GM18507 (cell line): ENCODE measurements at regions not wholly inside any gene's neighbourhood (a gene's known extent, or its start where the extent isn't known, plus 50 kb on each side); places are given as distances from the start of the nearest gene placed in this dataset.
"Not testable (repeated sequence)": the region's sequence is repeated elsewhere in the genome, so short reads cannot be mapped to it uniquely, and the experiment has no call there.

Experiments
- DNase-seq: peaks from one replicate; pipeline ENCODE4 v3.0.0; 2011; ENCODE audit warnings: low read depth; ENCODE audit not compliant: insufficient read length; ENCODE audit errors: extremely low spot score
- FAIRE-seq: peaks from 2 replicates; lab custom pipeline; 2011; peaks lifted over from hg19 to GRCh38; lab: Jason Lieb, UNC

DNA sequence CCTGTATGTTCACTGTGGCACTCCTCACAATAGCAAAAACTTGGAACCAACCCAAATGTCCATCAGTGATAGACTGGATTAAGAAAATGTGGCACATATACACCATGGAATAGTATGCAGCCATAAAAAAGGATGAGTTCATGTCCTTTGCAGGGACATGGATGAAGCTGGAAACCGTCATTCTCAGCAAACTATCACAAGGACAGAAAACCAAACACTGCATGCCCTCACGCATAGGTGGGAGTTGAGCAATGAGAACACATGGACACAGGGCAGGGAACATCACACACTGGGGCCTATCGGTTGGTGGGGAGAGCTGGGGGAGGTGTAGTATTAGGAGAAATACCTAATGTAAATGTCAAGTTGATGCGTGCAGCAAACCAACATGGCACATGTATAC lies 275.7 kb upstream of the TLE3 start:
- not testable (repeated sequence) for DNase-seq, FAIRE-seq

DNA sequence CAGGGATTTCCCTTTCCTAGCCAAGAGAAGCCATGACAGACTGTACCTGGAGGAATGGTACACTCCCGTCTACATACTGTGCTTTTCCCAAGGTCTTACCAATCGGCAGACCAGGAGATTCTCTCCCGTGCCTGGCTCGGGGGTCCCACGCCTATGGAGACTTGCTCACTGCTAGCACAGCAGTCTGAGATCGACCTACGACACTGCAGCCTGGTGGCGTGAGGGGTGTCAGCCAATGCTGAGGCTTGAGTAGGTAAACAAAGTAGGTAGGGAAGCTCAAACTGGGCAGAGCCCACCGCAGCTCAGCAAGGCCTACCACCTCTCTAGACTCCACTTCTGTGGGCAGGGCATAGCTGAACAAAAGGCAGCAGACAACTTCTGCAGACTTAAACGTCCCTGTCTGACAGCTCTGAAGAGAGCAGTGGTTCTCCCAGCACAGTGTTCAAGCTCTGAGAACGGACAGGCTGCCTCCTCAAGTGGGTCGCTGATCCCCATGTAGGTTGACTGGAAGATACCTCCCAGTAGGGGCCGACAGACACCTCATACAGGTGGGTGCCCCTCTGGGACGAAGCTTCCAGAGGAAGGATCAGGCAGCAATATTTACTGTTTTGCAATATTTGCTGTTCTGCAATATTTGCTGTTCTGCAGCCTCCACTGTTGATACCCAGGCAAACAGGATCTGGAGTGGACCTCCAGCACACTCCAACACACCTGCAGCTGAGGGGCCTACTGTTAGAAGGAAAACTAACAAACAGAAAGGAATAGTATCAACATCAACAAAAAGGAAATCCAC lies 270.4 kb upstream of the TLE3 start:
- not testable (repeated sequence) for FAIRE-seq, DNase-seq

DNA sequence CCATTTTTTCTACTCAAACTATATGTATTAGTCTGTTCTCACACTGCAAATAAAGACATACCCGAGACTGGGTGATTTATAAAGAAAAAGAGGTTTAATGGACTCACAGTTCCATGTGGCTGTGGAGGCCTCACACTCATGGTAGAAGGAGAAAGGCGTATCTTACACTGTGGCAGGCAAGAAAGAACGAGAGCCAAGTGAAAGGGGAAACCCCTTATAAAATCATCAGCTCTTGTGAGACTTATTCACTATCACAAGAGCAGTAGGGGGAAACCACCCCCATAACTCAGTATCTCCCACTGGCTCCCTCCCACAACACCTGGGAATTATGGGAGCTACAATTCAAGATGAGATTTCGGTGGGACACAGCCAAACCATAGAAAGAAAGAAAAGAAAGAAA lies 266.3 kb upstream of the TLE3 start:
- DNase-seq, FAIRE-seq: not testable (repeated sequence)

DNA sequence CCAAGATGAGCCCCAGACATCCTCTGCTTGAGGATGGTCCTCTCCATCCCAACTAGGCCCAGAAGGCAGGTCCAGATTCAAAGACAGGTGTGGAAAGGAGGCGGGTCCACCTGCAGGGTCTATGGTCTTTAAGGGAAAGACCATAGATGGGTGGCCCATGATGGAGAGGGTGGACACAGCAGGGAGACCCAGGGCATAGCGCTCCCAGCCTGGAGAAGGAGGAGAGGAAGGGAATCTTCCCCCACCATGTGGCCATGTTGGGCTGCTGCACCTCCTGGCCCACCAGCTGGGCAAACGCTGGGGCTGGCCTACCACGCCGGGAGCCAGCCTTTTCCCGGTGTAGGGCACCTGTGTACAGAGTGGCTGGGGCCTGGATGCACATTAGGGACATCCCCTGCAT lies 265.2 kb upstream of the TLE3 start:
- DNase-seq (no peak), FAIRE-seq (no peak)

DNA sequence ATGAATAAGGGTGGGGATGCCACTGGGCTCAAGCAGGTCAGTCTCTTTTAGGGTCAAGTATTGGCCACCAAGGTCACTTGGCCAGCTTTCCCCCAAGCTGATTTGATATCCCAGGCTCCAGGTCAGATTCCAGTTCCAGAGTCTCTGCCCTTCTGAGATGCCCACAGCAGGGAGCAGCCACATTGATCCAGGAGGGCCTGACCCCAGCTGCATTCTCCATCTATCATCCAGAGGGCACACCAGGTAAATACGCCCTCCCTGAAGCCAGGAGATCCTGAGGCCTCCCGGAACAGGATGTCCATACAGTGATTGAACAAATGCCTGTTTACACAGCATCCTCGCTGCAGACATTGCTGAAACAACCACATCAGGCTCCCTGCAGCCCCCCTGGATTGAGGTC lies 264.6 kb upstream of the TLE3 start:
- no peak for DNase-seq

DNA sequence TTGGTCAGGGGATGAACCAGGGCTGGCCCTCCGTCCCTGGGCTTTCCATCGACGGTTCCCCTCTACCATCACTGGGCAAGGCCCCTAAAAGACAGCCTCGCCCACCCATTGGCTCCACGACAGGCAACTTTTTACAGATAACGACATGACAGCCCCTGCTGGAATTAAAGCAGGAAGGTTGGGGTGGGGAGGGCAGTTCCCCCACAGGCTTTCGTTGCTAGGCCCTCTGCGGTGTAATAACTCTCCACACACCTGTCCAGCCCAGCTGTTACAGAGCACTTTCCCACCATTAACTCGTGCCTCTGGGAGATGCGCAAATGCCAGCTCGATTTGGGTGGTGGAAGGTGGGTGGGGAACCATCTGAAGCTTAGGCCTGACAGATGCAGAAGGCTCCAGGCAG lies 264.2 kb upstream of the TLE3 start:
- FAIRE-seq (no peak), DNase-seq (no peak)

More for the DNA sequence above, 264.6 kb upstream of the TLE3 start:
- no peak for FAIRE-seq

DNA sequence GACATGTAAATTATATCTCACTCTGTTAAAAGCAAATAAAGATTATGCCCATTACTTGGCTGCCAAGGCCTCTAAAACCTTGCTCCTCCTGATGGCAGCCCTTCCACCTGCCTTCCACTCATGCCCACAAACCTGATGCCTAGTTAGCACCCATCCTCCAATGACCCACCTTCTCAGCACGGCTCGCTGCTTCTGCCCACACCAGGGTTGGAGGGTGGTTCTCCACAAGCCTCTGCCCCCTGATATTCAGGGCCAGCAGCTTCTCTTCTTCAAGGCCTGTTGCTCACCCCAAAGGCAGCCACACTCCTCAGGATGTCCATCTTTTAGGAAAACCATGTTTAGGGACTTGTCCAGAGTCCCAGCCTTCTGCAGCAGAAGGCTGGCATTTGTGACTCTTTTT lies 263.4 kb upstream of the TLE3 start:
- DNase-seq = no peak
- FAIRE-seq = no peak

DNA sequence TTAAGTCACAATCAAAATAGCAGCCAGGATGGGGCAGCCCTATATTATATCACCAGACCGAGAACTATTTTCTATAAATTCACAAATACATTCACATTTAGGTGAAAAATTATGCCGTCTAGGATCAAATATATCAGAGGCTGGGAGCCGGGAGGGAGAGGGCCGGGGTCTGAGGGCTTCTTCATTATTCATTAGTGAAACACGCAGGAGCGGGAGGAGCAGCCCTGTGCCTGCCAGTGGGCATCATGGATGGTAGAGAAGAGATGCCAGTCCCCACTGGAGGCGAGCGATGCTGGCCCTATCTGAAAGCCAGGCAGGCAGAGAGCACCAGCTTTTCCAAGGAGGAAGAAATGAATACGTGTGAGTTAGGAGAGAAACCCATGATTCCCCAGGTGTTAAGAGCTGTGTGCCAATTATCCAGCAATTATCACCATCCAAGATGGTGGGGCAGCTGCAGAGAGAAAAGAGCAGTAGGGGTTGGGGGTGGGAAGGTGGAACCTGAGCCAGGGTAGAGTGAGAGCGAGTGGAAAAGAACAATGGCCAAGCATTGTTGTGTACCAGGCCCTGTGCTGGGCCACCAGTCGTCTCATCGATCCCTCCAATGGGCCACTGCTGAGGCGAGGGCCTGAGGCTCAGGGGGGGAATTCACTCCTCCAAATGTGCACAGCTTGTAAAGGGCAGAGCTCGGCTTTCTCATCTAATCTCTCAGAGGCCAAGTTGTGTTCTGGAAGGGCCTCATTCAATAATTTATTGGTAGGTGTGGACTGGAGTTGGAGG lies 261.3 kb upstream of the TLE3 start:
- no peak for DNase-seq
- FAIRE-seq = no peak

DNA sequence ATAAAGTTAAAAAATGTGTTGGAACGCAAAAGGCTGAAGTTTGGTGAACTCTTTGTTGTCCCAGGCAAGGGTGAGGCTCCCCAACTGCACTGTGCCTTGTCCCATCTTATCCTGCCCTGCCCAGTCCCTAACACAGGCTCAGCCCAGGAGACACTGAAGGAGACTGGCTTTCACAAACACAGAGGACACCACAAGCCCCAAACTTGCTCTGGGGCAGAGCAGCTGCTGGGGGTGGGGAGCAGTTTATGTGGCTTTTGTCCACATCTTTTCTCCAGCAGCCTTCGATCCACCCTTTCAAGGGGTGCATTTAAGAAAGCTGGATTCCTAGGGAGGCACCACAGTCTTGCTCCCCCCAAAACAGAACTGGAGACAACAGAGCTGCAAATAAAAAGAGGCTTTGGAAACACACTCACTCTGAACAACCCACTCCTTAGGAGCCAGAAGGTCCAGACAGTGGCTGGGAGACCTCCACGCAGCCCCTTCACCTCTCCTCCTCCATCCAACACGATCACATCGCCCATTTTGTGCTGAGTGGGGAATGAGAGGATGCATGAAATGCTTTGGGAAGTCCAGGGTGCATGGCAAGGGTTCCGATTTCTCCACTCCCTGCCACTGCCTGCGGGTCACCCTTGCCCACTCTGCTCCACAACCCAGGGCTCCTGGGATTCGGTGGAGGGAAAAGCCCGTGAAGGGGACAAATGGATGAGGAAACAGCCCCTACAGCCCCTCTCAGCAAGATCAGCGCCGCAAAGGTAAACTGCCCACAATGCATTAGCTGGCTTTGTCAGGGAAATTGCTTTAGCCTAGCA lies 260.5 kb upstream of the TLE3 start:
- FAIRE-seq (no peak), DNase-seq (no peak)

DNA sequence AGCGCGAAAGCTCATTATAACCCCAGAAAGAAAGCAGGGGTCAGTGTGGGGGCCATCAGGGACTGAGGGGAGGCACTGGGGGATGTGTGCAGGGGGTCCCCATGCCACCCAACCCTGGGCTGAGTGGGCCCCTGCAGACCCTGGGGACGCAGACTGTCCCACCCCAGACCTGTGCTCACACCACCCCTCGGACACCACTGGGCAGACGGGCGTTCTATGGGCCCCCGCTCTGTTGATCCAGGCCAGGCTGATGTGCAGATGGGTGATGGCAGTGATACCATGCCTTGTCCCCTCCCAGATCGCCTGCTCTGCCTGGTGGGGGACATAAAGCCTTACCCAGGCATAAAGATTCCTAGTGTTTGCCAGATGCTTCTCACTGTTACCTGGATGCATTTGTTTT lies 259.7 kb upstream of the TLE3 start:
- FAIRE-seq (no peak), DNase-seq (no peak)

DNA sequence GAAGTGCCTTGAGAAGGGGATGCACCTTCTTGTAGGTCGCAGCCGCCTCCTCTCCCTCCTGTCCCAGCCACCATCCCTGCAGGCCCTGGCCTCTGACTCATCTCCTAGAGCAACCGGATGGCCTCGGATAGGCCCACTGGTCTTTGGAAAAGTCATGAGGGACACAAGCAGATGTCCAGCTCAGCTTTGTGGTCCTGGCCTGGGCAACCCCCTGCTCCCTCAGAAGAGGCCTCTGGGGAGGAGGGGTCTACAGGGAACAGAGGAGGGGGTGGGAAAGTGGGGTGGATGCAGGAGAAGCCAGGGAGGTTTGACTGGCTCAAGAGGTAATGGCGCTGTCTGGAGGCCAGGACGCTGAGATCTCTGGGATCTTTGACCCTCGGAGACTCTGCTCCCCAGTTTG lies 259.2 kb upstream of the TLE3 start:
- no peak for FAIRE-seq
- DNase-seq = no peak

DNA sequence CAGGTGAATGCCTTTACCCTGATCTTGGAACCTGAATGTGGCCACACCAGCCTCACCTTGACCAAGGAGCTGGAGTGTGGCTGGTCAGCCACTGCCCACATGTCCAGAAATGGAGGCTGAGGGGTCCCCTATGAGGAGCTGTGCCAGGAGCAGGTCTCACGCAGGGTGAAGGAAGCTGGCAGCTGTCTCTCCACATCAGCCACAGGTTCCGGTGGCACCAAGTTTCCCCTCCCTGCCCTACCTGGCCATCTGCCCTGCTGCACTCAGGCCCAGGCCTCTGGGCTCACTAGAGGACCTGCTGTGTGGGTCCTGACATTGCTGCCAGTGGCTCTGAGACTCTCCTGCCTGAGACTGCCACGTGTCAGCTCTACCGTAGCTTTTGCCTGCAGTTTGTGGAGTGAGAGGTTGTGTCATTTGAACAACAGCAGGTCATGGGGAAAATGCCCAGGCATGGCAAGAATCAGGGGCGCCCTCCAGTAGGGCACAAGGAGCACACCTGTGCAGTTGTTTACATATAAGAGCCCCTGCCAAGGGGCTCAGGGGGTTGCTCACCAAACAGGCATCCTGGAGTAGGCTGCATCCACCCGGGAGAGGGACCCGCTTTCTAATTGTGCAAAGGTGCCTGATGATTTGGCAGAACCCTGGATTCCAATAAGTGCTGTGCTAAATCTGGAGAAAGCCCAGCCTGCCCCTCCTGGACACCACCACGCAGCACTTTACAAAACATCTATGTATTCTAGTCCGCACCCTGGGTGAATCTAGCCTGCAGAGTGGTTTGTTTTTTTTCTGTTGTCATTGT lies 258.5 kb upstream of the TLE3 start:
- FAIRE-seq (no peak), DNase-seq (no peak)

DNA sequence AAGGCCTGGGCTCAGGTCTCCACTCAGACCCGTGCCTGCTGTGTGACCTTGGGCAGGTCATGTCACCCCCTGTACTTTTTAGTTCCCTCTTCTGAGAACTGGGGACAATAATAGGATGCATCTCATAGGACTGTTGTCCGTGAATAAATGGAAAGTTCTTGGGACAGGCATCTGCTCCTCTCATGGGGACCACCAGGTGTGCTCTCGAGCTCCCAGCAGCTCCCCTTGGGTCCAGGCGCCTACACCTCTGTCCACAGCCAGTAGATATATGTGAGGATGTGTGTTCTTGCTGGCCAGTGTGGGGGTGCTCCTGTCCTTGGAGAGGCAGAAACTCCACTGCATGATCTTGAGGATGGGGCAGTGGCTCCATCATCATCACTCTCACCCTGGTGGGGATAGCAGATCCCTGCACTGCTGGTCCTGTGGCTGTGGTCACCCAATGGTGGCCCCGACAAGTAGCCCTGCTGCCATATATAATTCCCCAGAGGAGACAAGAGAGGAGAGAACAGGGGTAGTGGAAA lies 257.6 kb upstream of the TLE3 start:
- FAIRE-seq = no peak
- DNase-seq = no peak

DNA sequence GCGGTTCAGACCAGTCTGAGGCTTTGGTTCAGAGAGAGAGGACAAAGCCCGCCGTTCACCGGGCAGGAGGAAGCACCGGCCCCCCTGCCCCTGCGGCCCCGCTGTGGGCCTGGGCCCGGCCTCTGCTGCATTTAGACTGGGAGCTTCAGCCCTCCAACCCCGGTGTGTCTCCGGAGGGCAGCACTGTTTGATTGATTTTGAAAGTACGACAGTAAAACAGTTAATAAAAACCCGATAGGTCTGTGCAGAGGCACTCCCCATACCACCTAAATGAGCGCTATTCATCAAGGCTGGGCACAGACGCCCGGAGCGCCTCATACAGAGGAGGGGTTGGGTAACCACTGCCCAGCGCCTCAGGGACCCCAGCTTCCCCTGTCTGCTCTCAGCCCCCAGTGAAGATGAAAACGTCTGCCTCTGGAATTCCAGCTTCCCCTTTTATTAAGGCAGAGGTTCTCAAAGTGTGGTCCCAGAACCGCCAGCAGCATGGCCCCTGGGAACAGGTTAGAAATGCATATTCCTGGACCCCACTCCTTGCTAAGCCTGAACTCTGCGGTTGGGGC lies 256.7 kb upstream of the TLE3 start:
- no peak for FAIRE-seq
- no peak for DNase-seq

DNA sequence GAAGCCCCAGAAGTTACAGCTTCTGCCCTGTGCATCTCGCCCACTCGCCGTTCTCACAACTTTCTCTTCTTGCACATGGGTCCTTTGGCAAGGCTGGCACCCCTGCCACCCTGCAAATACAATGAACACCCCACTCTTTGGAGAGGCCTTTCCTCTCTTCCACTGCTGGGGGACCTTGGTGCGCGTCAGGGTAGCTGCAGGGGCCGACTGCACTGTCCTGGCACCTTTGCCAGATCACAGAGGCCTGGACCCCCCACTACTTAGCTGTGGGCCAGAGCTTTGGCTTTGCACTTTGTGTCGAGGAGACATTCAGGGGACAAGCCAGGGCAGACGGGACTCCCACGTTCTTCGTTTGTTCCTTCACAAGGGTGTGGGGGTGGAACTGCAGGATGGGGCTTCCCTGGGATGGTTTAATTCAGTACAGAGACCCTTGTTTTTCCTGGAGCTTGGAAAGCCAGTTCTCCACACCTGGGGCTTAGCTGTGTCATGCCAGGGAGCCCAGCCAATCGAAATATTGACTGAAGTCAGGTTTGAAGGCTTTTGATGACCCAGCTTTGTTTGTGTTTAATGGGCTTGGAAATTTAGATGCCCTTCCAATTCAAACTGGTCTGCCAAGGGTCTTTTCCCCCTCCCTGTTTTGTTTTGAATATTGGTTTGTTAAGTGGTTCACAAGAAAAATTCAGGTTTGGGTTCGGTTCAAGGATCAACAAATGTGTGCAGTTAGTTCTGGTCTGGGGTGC lies 256.1 kb upstream of the TLE3 start:
- no peak for FAIRE-seq

DNA sequence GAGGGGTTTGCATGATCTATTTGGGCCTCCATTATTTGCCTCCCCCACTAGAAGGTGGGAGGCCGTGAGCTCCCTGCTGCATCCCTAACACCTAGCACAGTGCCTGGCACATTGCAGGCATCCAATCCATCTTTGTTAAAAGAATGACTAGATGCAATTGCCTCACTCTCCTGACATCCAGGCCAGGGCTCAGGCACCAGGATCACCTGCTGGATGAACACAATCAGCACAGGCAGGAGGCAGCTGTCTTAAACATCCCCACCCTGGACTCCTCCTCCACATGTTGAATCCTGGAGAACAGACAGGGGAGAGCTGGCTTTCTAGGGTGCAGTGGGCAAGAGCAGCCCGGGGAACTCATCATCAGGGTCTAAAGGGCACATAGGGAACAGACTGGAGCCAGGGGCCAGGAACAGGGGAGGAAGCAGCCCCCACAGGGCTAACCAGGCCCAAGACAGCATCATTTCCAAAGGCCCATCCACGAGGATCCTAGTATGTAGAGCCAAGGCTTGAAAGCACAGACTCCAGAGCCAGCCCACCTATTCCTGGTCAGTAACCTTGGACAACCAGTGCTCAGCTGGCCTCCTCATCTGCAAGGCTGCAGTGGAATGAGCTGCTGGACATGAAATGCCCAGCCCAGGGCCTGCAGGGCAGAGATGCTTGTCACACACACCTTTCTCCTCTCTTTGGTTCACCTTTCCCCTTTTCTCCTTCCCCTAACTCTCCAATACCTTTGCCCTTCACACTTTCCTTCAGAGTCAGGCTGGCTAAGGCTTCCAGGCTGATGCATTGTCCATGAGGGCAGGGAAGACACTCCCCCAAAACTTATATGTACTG lies 254.4 kb upstream of the TLE3 start:
- DNase-seq (no peak), FAIRE-seq (no peak)

More for the DNA sequence above, 256.1 kb upstream of the TLE3 start:
- no peak for DNase-seq

DNA sequence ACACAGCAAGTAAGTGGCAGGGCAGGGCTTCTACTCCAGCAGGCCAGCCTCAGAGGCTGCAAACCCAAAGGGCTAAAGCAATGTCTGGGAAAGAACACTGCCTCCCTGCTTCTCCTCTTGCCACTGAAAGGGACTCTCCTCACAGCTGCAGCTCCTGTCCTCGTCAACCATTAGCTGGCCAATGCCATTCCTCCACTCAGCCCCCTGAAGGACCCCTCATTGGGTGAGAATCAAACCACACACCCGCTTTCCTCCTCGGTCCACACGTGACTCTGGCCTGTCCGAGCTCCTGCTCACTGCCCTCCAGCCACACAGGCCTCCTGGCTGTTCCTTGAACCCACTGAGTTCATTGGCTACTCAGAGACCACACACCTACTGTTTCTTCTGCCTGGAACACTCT lies 253.7 kb upstream of the TLE3 start:
- DNase-seq (no peak), FAIRE-seq (no peak)
